NCI-H526 (cell line): ENCODE measurements at regions not wholly inside any gene's neighbourhood (a gene's known extent, or its start where the extent isn't known, plus 50 kb on each side); places are given as distances from the start of the nearest gene placed in this dataset.

Experiments used
- DNase-seq, 2 experiments: peaks; one replicate each; lab custom pipeline; 2025; lab: John Stamatoyannopoulos, UW

DNA sequence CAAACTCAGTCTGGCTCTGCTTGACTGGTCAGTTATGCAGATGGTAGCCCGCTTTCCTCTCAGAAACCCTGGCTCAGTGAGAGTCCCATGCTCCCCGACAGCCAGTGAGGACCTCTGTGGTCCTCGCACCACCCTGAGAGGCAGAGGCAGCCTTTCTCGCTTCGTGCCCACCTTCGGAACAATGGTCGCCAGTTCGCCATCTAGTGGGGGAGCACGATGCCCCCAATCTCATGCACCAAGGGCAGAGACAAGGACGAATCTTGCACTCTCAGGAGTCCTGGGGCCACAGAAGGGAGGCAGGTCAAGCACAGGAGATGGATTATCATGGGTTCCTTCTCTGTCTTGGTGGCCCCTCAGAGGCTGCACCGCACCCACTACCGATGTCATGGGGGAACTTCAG is 75.2 kb downstream of the RHCG start:
- DNase-seq, result no peak

DNA sequence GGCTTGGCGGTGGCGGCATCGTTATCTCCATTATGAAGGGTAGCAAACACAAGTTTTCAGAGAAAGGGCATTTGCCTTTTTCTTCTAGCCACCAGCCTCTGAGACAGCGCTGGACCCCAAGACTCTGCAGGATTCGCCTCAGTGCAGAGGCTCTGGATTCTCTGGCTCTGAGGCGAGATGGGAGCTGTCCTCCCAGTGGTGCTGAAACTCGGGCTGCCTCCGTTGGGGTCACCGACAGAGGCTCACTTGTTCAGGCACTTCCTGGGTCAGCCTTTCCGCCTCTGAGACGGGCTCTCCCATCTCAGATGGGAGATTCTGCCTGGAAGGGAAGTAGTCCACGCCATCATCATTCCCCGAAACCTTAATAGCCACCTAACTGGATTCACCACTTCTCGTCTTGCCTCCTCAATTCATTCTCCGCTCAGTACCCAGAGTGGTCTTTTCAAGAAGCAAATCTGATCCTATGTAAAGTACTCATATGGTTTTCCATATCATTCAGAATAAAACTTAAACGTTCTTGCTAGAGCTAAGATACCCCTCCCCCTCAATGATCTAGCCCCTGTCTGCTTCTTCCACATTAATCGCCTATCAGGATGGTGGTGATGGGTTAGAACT is 76.9 kb downstream of the RHCG start:
- DNase-seq, result no peak

DNA sequence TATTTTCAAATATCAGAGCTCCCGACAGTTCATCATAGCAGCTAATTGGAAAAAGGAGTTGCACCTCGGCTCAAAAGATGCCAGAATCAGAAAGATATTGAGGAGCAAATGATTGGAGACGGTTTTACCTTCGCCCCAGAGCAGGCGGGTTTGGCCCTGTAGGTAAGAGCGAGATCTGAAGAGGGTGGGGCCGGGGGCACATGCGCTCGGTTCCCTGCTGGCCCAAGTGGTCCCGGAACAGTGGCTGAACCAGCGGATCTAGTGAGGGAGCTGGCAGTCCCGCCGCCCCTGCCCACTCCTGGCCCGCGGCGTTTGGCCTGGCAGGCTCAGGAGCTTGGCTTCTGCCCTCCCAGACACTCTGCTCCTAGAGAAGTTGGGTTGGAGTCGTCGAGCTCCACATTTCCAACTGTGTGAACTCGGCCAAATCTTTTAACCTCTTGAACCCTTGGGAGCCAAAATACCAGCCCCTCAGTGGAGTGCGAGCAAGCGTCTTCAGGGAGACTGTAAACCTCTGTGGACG is 79.1 kb downstream of the RHCG start:
- peak in 1 of 2 experiments; percentile 51 for DNase-seq

DNA sequence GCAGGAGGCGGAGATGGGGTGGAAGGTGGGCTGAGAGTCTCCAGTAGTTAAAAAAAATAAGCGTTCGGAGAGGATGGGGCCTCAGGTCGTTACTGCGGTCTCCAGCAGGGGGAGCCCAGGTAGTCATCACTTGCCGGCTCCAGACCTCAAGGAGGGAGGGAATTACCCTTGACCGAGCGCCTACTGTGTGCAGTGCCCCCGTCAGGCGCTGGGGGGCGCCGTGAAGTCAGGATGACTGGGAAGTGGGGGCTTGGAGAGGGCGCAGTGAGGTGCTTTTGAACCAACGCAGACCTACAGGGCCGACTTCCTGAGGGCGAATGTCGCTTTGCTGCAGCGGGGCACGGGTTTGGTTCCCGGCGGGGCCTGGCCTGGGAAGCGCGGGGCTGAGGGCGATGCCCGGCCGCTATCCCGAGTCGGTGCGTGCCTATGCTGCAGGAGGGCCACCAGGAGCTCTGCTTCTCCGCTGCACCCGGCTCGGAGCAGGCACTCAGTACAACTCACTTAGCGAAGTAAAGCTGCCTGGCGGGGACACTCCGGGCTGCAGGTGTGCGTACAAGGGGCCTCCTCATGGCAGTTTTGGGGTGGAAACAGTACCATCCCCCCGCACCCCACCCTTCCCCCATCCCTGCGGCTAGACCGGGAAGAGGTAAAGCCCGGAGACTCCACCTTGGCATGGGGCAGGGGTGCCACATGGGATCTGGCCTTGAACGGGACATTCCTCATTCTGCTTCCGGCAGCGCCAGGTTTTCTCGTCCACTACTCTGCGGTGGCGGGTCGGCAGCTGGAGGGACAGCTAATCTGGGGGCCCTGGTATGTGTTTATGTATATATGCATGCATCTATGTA is 79.8 kb downstream of the RHCG start:
- DNase-seq, result peak; percentile 89 to 95

DNA sequence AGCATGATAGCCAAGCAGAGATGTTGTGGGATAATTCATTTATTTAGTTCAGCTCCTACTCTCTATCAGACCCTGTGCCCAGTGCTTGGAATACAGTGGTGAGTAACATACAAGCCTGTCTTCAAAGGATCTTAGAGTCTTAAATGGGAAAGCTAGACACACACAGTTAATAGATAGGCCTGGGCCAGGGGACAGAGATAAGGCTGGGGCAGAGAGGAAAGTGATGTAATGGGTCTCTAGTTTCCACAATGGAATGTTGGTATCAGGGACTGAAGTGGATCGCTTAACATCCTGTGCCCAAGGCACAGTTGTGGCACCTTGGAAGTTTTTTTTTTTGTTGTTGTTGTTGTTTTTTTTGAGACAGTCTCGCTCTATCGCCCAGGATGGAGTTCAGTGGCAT is 79.9 kb upstream of the POLG start:
- DNase-seq, result no peak

DNA sequence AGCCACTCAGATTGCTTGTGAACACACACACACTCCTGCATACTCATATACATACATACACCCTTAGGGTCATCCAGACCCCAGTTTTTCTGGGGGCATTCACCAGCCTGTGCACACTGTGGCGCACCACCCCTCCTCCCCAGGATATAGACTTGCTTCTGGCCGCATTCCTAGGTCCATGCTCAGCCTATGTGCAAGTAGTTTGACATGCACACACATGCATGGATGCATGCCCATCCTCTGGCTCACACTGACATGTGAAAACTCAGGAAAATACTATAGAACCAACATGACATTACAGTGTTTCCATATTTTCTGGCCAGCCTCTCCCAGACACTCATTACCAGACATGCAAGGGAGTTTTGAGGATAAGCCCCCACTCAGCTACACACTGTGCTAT is 79.3 kb upstream of the POLG start:
- DNase-seq, result no peak

DNA sequence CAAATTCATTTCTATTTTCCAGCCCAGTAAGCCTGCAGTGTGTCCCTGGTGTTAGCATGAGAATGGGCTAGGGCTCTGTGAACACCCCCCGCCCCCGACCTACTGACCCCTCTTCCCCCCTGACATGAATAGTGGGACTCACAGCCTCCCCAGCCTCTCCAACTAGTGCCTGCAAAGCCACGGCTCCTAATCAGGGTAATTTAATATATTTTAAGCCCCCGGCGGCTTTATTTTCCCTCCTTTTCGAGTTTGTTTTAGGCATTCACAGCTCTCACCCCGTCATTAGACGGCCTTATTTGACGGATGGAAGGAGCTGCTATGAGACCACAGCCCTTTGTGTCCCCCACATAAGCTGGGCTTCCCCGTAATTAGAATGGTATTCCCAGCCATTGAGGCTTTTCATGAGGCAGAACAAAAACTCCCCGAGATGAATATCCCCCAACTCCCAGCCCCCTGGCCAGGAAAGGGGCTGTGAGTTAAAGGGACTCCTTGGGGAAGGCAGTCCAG is 78.3 kb upstream of the POLG start:
- DNase-seq, result no peak

DNA sequence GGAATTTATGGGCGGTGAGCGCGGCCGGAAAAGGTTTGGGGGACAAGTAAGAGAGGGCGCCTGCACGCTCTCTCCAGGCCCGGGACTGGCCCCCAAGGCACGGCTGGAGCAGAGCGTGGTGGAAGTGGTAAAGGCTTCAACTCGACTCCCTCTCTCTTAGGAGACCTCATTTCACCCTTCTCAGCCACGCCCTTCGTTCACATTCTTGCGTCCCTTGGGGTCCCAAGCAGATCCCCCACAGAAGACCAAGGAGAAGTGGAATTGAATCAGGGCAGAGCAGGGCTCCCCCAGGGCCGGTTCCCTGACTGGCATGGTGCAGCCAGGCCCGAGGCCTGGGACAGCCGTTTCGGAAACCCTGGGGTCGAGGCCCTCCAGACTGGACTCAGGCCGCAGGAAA is 75.4 kb upstream of the POLG start:
- no peak for DNase-seq

DNA sequence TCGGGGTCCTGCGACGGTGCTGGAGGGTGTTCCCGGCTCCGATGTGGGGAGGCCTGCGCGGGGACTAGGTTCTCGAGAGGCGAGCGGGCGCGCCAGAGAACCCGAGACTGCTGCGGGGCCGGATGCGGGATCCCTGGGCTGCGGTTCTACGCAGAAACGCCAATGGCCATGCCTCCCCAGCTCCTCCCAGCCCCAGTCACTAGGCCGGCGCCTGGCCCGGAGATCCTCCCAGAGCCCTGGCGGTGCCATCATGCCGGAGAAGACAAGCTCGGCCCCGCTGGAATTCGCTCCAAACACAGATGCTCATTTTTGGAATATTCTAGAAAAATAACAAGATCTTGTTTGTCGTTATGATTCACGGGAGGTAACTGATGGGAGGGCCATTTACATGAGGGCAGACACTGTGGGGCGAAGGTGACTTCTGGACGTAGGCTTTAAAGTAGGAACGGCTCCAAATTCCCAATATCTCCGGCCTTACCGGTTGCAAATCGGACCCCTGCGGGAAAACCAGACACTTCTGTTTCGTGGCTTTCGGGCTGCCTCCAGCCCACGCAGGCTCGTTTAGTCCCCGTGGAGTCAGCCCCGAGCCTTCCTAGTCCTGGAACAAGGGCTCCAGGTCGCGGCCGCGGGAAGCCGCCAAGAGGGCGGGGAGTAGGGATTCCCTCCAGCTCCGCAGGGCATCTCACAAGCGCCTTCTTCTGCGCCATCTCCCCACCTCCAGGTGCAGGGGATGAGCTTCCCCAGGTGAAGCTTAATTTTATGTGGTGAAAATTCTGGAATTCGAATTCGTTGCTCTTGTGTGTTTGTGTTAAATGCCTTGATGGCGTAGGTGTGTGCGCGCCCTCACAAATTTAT is 74.8 kb upstream of the POLG start:
- DNase-seq, result no peak

DNA sequence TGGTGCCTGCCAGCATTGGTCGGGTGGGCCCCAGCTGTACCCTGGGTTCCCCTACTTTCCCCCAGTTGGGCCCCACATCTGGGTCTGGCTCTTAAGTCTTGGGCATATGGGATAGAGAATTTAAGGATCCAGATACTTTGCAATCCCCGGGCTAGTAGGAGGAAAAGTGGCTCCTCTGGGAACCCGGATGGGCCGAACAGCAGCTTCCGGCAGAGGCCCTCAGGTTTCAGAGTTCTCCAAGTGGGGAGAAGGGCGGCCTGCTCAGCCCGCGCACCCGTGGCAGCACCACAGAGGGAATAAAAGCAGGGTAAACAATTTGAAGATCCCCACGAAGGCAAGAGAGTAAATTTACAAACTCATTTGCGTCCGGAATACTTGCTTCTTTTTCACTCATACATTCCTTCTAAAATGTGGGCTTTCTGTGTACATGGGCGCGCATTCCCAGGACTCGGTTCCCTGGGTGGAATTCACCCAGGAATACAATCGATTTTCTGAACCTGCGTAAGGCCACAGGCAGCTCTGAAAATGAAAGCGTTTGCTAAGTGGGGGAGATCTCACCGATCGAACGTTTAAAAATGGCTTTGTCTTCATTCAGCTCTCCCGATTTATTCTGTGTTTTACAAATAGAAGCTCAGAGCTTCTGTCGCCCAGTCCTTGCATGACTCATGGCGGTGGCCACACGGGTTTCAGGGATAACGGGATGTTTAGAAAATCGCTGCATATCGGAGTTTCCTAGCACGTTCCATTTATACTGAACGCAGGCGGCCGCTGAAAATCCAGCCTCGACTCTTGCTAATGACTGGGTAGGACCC is 74.0 kb upstream of the POLG start:
- DNase-seq, result no peak

DNA sequence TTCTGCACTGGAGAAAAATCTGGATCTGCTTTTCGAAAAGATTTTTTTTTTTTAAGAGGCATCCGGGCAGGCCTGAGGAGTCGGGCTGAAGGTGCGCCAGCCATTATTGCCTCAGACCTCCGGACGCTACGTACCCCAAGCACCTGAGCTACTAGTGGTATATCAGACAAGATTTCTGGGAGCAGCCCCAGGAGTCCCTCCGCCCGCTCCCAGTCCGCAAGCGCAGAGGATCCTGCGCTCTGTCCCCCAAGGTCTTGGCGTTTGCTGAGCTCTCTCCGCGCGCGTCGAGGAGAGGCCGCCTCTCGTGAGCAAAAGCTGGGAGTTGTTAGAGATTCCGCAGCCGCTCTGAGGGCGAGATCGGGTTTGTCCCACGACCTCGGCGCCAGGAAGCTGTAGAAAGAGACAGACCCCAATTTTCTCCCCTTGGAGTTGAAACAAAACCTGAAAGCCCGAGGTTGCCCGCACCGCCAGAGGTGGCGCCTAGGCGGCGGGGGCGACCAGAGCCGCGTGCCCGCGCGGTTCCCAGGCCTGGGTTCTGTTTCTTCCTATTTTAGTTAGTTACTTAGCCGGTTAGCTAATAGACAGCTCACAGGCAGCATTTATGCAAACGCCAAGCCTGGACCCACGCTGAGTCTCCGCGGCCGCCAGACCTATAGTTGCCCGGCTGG is 72.5 kb upstream of the POLG start:
- peak in 1 of 2 experiments; percentile 39 for DNase-seq

DNA sequence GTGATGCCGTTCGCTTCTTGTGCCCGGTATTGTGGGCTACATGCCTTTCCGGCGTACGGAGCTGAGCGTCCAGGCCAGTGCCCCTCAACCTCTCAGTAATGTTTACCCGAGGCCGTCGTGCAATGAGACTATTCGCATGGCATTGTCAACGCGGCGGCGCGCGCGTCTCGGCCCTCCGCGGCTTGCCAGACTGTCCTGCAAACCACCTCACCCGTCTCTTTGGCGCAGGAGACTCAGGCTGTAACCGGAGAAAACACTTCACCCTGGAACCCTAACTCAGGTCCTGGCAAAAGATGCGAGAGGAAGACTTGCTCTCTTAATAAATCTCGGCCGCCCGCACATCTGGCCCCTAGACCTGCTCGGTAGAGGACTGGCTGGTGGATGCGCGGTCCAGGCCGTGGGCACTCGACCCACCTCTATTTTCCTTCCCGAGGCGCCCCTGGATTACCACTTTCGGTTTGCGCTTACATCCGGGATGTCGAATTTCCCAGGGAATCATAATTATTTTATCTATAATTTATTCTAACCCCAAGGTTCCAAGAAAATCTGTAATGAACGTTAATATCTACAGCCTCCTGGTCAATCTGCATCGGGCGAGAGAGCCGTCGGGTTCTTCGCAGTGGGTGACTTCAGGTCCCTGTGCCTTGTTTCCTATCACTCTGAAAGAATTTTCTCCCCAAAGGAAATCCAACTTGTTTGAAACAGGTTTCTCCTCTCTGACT is 71.8 kb upstream of the POLG start:
- DNase-seq, result no peak

DNA sequence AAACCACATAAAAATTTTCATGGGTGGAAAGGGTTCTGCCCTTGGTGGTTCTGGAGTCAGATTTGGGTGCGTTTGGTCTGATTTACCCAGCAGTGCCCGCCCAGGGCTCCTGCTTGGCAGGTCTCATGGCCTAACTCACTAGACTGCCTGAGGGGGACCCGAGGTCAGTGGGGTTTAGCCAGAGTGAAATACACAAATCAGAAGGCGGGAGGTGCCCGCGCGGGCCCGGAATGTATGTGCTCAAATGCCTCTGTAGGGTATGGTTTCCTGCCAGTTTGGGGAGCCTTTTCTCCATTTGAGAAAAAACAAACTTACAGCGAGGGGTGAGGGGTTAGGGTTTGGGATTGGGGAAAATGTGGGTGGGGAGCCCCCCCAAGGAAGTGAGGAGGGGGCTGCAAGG is 70.9 kb upstream of the POLG start:
- DNase-seq, result no peak

DNA sequence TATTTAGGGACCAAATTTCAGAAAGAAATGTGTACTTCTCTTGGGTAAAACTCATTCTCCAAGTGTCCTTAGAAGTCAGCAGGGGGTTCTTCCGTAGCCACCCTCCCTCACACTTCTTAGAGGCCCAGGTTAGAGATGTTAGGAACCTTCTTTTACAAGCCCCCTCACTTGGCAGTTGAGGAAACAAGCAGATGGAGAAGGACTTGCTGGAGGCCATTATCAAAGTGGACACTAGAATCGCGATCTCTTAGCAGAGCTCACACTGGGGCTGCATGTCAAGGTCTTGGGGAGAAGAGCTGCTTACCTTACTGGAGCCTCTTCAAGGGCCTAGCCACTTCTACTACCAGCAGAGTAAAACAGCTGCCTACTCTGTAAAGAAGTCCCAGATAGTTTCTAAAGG is 69.4 kb upstream of the POLG start:
- no peak for DNase-seq

DNA sequence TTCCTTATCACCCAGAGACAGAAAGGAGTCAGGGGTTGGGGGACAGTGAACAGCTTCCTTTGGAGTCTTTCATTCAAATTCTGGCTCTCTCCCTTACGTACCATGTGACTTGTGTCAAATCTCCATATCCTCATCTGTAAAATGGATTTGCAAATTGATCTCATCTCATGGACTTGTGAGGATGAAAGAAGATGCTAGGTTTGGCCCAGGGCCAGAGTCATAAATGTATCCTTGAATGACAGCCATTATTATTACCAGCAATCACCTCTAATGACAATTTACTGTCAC is 67.8 kb upstream of the POLG start:
- no peak for DNase-seq

DNA sequence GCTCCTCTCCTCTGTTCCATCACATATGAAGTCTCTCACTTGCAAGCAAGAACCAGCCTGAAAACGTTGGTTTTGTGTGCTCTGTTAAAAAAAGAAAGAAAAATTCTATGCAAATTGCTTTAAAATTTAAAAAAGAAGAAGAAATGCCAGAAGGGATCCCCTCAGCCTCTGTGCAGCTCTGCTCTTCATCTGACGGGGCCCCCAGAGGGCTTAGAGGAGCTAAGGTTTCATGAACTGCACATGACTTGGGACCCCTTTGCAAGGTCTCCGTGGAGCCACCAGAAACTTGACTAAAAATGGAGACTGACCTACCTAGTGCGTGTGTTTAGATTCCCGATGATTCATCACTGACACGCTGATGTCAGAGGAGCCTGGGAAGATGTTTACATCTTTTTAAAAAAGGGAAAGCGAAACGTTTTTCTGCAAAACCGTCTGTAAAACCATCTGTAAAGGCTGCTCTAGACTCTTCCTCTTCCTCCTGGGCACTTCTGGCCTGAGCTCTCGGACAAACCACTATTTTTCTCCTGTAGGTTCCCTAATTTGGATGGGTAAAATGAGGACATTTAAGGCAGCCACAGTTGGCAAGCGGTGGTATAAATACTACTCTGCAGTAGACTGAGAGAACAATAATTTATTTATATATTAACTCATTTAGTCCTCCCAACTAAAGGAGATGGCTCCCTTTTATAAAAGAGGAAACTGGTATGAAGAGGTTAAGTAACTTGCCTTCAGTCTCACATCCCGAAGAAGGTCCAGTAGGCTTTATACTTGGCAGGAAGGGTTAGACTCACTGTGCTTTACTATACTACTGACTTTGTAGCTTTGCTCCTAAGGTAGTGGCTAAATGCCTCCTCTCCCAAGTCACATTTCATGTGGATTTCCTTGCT is 67.2 kb upstream of the POLG start:
- no peak for DNase-seq

DNA sequence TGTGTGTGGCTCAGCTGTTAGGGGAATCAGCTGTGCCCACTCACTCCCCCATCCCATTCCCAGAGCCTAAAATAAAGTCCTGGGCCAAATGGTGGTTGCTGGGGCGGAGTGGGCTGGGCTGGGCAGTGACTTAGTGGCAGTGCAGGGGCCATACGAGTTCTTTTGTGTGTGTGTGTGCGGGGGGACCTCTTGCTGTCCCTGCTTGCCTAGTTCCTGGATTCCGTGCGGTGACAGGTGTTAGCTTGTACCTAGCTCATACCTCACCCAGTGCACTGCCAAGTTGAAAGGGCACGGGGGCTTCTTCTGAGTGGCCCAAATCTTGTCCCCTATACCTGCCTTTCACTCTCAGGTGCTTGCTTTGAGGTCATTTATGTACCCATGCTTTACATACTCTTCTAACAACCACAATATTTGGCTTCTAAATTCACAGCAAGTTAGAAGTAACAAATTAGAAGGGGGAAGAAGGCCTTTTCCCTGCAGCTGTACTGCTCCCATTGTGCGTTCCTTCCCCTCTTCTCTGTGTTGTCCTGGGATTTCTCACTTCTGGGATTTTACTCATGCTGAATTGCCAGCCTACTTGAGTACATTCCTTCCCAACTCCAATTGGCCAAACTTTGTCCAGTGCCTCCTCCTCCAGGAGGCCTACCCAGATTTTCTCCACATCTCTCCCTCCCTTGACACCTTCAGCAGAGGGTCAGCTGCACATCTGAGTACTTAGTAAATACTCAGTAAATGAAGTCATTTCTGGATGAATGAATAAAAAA is 66.3 kb upstream of the POLG start:
- peak; percentile 33 to 50 for DNase-seq

DNA sequence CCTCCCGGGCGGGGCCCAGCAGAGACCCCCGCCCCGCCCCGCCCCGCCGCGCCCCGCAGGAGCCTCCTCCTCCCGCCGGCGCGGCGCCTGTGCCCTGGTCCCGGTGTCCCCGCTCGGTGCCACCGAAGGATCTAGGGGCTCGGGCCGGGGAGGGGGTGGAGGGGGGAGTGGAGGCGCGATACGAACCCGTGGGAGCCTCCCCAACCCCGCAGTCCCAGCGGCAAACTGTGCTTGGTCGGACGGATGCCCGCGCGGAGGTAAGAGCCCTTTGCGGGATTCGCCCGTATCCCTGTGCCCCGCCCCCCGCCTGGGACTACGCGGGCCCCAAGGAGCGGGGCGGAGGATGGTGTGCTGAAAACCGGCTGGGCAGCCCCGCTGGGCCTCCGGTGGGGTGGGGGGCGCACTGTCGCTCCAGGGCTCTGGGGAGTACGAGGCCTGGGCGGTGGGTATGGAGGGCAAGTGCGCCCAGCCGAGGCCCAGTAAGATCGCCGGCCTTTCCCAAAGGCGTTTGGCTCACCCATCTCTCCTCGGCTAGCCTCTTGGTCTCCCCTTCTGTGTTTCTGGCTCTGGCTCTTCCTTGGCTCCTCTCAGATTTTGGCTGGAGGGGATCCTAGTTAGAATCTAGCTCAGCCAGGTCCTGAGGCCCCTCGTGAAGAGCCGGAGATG is 65.6 kb upstream of the POLG start:
- DNase-seq, result peak; percentile 37 to 81
